ENCODE measurements at regions not wholly inside any gene's neighbourhood (a gene's known extent, or its start where the extent isn't known, plus 50 kb on each side); places are given as distances from the start of the nearest gene placed in this dataset.

DNA sequence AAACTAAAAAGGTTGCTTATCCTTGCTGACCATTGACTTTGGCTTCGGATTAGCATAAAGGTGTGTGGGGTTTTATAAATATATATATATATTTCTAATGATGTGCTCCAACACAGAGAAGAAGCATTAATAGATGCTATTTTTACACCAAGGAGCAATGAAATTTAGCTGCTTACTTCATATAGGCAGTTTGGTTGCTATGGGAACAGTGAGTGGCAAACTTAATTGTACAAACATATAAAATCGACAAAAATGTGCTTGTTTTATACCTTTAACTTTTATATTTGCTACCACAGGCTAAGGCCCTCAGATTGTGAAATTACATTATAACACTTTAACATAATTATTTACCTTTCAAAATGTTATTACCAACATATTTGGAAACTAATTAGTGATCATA lies 303.4 kb downstream of the SEC23A start:
- TF ChIP-seq, protein P1, sequence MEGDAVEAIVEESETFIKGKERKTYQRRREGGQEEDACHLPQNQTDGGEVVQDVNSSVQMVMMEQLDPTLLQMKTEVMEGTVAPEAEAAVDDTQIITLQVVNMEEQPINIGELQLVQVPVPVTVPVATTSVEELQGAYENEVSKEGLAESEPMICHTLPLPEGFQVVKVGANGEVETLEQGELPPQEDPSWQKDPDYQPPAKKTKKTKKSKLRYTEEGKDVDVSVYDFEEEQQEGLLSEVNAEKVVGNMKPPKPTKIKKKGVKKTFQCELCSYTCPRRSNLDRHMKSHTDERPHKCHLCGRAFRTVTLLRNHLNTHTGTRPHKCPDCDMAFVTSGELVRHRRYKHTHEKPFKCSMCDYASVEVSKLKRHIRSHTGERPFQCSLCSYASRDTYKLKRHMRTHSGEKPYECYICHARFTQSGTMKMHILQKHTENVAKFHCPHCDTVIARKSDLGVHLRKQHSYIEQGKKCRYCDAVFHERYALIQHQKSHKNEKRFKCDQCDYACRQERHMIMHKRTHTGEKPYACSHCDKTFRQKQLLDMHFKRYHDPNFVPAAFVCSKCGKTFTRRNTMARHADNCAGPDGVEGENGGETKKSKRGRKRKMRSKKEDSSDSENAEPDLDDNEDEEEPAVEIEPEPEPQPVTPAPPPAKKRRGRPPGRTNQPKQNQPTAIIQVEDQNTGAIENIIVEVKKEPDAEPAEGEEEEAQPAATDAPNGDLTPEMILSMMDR (IDR thresholded peaks at IDR 0.05; ENCODE audit: insufficient read depth, low read depth, low read length), result no peak
- TF ChIP-seq EZH2 (IDR thresholded peaks at IDR 0.05; ENCODE audit: insufficient read depth, low read length), result no peak
